AG08396 (cell line): ENCODE measurements at regions not wholly inside any gene's neighbourhood (a gene's known extent, or its start where the extent isn't known, plus 50 kb on each side); places are given as distances from the start of the nearest gene placed in this dataset.
A peak's percentile ranks its signal among the peaks of the same experiment; 100 is the strongest.
"Not testable (repeated sequence)": the region's sequence is repeated elsewhere in the genome, so short reads cannot be mapped to it uniquely, and the experiment has no call there.

Experiments used
- DNase-seq: peaks from one replicate; pipeline ENCODE4 v3.0.0; 2012; ENCODE audit warnings: low spot score, mixed read lengths

DNA sequence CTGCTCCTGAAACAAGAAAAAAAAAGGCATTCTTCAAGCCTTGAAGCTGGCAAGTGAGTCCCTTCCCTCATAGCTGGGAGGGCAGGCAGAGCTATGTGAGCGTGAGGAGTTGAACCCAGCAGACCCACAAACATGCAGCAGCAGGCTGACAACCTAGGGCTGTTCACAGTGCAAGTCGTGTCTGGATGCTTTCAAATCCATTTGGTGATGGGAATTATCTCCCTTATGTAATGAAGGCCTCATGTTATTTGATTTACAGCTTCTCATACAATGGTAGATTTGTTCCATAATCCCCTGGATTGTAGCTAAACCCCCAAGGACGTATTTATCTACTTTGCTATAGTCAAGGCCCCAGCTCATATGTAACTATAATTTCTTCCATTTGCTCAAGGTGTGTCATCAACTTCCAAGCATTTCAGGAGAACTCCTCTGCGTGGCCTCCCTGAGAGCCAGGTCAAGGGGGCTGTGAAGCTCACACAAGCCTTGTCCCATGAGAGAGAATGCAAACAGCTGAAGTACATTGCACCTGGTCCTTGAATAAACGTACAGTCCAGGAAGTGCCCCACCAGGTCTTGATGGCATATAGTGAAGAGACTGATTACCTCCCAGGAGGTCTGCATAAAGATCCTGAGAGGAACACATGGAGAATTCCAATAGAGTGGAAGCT is 124.8 kb upstream of the SLC1A3 start:
- no peak for DNase-seq

DNA sequence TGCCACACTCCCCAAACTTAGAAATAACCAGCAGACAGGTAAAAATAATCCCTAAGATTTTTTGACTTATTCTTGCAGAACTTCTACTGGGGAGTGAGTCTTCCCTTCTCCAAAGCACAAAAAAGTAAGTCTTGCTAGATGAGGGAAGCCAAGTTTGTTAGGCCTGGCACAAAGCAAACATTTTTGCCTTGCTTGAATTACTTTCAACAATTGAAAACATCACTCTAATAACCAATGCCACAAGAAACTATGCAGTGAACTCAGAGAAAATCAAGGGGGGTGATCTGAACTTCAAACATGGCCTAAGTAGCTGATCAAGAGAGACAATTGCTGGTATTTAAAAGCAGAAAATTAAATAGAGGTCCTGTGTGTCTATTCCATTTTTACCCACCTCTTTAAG is 123.6 kb upstream of the SLC1A3 start:
- no peak for DNase-seq

DNA sequence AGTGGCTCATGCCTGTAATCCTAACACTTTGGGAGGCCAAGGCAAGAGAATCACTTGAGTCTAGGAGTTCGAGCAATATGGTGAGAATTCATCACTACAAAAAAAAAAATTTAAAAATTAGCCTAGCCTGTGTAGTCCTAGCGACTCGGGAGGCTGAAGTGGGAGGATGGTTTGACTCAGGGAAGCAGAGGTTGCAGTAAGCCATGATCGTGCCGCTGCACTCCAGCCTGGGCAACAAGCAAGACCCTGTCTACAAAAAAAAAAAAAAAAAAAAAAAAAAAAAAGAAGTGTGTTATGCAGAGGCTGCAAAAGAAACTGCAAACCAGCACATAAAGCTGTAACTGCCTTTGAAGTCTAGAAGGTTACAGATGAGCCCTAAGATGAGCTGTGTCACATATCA is 116.9 kb upstream of the SLC1A3 start:
- no peak for DNase-seq

DNA sequence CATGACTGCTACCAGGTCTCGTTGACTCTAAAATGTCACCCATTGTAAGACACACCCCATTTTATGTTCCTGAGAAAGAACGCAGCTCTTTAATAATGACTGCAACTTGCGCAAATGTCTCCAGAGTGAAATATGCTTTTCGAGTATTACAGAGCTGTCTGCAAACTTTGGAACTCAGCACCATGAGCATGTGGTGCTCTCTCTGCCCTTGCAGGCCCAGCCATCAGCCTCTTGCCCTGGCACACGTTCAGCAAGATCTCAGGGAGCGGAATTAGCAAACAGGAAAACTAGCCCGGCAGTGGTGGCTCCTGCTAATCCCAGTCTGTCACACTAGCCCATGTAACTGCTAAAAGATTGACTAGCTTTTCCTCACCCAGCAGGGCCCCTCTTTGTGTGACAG is 114.5 kb upstream of the SLC1A3 start:
- no peak for DNase-seq

DNA sequence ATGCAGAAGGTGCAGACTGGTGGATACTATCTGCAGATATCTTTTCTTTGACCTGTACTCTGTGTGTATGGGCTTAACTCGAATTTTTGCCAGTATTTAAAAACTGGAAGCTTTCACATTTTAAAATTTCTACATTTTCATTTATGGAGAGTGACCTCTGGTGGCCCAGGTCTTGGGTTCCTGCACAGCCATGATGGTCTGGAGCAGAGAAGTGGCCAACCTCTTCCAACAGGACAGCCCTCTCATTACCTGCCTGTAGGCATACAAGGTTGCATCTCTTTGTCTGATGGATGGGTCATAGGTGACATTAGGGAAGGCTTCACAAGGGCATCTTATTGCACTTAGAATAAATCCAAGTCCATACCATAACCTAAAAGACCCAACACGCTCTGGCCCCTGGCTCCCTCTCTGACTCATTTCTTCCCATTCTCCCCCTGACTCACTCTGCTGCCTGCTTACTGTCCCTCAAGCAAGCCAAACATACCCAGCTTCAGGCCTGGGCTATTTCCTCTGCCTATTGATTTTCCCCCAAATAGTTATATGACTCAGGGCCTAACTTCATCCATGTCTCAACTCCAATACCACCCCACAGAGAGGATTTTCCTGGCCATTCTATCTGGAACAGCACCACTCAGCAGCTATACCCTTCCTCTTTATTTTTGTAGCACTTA is 113.3 kb upstream of the SLC1A3 start:
- no peak for DNase-seq

DNA sequence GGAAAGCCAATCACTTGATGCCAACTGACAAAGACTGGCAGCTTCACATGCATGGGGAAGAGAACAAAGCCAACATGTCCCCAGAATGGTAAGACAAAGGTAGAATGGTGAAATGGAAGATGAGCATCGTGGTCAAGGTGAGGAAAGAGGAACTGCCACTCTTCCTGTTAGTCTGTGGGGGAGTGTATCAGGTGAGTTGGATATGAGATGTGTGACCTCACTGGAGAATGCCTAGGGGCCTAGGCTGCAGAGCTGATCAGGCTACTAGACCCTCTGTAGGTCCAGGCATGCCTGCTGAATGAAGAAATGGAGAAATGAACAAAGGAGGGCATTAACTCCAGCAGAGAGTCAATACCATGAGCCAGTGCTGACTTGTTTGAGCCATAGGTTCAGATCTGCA is 112.4 kb upstream of the SLC1A3 start:
- no peak for DNase-seq

DNA sequence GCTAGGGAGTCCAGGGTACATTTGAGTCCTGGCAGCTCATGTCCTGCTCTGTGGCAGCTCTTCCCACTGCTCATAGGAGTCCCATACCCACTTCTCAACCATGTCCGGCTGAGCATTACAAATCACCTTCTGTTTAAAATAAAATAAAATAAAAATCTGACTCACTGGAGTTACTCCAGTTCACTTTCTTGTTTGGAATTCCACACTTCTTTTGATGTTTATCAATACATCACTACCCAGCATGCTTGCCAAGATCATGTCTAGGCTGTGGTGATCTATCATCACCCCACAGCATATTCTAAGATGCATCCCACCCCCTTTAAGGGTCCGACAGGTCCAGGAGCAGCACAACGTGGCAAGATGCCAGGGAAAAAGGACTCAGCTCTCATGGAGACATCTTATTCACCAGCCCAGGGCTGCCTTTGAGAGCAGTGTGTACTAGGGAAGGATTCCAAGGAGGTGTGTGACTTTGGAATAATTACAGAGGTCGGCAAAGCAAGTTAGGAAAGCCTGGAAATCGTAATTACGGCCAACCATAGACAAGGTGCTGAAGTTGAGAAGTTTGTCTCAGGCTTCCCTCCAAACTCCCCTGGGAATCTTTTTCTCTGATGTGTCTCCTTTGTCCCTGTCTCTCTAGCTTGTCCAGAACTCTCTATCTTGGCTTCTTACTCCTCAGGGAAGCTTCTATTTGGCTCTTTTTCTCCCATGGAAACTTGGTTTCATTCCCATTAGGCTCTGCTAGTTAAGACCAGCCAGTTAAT is 111.4 kb upstream of the SLC1A3 start:
- DNase-seq, result peak; percentile 48

DNA sequence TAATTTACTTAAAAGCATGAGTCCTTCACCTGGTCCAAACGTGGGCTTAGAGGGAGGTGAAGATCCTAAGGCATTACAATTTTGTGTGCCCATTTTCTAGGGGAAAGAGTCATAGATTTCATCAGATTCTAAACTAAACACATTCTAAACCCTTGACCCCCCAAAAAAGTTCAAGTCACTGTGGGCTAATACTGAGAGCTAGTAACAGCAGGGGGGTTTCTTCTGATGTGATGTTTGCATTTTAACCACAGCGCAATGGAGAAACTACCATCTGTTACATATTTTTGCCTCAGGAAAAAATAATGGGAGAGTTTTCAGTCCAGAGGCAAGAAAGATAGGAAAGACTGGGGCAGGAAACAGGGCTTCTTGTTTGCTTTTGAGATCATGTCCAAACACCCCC is 110.8 kb upstream of the SLC1A3 start:
- DNase-seq, result no peak

DNA sequence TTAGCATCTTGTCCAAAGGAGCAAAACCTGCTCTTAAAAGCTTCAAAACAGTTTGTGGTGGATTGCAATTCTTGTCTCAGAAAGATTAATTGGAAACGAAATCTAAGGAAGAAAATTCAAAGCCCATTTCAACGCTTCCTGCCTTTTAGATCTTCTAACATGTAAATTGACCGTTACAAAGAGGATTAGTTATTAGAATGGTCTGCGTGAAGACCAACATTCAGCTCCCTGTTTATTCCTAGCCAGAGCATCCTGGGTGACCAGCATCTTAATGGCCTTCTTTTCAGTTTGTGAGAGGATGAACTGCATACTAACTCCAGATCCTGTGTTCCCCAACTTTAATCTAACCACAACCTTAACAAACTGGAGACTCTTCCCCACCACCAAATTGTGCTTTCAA is 109.9 kb upstream of the SLC1A3 start:
- no peak for DNase-seq

DNA sequence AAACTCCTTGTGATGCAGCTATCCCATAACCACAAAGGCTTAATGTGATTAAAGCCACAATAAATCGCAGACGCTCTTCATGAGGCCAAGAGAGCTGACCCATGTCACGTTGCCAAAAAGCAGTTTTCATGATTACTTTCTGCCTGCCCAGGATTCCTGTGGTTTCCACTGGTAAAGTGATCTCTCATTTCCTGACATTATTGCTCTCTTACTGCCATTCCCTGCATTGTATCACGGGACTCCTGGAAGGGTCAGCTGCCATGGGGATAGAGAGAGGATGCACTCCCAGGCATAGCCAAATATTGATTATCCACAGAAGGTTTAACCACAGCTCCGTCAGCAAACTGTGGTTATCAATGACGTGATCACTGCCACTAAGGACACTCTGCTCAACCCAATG is 103.8 kb upstream of the SLC1A3 start:
- DNase-seq, result peak; percentile 73

DNA sequence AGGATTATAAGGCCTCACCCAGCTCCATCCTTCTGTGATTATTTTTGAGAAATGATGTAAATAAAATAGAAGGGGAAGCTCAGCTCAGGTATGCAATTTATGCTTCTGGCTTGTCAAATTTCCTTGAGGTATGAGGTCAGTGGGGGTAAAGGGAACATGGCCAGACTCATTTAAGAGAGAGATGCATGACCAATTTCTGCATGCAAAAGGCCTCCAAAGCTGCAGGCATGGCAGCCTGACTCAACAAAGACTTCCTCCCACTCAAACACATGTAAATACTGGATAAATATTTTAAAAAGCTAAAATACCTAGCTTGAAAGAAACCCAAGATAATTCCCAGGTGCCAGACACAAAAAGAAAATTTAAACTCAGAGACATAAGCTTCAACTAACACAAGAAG is 101.4 kb upstream of the SLC1A3 start:
- no peak for DNase-seq

DNA sequence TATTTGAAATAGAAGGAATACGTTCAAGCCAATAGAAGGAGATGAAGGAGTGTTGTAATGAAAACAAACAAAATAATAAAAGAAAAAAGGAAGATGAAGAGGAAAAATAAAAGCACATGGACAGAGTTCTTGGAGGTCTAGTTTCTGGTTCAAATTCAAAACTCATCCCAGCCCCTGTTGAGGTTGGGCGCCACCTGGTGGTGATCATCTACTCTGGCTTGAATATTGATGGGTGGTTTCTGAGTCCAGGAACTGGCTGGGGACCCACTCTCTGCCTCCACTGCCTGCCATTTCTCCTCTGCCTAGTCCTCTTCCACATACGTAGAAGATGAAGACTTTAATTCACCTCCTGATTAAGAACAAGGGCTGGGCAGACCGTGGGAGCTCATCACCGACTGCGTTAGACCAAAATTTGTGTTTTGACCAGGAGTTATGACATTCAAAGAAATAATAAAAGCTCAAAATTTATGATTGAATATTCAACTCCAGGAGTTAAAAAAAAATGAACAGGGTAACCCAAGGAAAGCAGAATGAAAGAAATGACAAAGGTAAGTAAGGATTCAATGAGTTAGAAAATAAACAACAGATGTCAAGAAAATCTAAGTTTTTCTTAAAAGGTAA is 99.0 kb upstream of the SLC1A3 start:
- peak; percentile 75 for DNase-seq

DNA sequence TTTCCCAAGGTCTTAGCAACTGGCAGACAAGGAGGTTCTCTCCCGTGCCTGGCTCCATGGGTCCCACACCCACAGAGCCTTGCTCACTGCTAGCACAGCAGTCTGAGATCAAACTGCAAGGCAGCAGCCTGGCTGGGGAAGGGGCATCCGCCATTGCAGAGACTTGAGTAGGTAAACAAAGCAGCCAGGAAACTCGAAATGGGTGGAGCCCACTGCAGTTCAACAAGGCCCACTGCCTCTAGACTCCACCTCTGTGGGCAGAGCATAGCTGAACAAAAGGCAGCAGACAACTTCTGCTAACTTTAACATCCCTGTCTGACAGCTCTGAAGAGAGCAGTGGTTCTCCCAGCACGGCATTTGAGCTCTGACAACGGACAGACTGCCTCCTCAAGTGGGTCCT is 98.1 kb upstream of the SLC1A3 start:
- DNase-seq, result not testable (repeated sequence)

DNA sequence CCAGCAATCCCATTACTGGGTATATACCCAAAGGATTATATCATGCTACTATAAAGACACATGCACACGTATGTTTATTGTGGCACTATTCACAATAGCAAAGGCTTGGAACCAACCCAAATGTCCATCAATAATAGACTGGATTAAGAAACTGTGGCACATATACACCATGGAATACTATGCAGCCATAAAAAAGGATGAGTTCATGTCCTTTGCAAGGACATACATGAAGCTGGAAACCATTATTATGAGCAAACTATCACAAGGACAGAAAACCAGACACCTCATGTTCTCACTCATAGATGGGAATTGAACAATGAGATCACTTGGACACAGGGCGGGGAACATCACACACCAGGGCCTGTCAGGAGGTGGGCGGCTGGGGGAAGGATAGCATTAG is 92.8 kb upstream of the SLC1A3 start:
- DNase-seq, result not testable (repeated sequence)

DNA sequence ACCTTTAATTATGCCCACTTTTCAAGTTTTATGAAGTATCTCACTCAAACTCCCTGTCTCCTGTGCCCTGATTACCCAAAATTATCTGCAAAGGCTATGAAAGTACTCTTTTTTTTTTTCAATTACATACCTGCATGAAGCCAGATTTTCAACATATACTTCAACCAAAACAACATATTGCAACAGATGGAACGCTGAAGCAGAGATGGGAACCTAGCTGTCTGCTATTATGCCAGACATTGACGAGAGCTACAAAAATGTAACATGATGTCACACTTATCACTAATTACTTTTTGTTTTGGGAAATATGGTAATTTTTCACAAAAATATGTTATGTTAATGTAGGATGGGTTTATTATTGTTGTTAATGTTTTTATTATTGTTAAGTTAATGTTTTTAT is 86.5 kb upstream of the SLC1A3 start:
- DNase-seq, result no peak

DNA sequence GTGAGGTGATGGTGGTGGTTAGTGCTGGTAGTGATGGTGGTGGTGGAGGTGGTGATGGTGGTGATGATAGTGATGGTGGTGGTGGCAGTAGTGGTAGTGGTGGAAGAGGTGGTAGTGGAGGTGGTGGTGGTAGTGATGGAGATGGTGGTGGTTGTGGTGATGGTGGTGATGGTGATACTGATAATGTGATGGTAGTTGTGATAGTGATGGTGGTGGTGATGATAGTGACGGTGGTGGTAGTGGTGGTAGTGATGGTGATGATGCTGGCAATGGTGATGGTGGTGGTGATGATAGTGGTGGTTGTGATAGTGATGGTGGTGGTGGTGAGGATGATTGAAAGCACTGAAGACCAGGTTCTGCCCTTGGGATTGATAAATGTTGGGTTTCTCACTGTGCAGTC is 85.2 kb upstream of the SLC1A3 start:
- no peak for DNase-seq

DNA sequence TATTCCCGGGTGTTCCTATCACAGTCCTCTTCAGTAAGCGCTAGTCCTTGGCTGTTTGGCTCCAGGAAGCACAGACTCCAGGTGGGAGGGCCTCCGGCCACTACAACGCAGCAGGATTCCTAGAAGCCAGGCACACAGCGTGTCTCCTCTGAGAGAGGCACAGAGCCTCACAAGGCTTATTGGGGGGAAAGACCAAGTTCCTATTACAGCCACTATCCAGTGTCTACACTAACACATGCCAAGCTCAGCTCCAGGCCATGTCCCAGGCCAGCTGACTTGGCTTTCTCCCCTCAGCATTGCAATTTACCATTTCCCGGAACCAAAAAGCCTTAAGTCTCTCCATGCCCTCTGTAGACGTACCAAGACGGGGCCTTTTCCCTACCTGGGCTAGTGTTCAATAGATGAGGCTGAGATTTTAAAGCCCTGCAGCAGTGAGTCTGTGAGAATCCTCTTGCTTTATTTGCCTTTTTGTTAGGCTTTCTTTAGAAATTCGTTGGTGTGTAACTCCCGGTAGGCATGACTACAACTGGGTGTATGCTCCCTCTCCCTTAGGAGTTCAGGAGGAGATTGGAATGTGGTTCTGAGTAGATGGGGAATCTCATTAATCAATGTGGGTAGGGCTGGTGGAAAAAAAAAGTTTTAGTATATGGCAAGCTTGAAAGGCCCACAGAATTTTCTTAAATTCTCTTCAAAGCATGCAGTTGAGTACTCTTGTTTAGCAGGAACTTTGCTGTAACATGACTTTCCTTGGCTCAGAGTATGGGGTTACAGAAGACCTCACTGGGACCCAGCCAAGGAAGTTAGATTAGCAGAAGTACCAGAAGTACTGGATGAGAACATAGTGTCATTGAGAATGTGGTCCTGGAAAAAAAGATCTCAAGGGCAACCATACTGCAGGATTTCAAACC is 84.3 kb upstream of the SLC1A3 start:
- DNase-seq, result no peak

DNA sequence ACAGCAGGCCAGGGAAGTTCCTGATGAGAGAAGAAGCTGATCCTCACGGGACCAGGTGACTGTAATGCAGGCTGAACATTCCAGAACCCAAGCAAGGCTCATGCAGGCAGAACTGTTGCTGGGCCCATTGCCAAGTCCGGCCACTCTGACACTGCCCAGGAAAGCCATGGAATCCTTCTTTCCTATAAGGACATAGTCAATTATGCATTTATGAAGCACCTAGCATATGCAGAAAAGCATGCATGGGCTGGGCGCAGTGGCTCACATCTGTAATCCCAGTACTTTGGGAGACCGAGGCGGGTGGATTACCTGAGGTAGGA is 83.7 kb upstream of the SLC1A3 start:
- DNase-seq, result no peak

DNA sequence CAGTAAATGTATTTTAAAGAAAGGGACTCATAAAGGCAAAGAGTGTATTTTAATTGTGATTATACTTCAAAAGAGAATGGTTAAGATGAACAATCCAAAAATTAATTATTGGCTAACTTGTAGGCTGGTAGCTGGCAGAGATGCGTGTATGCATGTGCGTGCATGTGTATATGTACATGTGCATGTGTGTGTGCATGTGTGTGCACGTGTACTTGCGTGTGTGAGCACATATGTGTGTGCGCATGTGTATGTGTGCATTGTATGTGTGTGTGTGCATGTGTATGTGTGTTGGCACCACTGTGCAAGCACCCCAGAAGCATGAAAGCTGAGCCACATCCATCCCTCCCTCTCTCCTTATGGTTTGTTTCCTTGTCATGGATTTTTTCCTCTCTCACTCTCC is 83.0 kb upstream of the SLC1A3 start:
- DNase-seq, result no peak

DNA sequence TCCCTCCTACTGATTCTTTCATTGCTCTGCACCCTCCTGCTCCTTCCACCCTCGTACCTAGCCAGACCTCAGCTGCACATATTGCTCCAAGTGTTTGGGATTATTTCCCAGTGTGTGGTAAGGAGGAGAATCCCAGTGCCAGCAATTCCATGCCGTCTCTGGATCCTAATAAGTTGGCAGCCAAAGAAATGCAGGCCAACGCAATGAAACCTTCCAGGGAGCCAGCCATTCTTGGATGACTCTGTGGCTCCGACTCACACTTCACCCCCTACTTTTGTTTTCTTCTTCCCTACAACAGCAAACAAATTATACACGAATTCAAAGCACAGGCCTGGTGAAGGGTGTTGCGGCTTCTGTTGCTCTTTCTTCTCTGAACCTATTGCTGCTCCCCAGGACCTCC is 82.5 kb upstream of the SLC1A3 start:
- no peak for DNase-seq

DNA sequence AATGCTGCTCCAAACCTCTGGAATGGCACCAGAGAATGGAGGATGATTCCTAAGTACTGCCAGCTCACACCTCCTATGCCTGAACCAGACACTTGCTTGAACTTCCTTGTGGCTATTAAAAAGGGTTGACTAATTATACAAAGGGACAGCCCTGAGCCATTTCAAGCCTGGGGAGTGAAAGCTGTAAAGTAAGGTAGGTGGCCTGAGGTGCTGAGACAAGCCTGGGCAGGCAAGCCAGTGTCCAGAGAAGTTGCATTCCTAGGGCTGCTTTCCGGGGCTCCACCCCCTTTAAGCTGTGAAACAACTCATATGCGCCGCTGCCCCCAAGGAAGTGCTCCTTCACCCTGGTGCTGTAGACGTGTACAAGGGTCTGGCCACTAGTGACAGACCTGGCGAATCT is 79.9 kb upstream of the SLC1A3 start:
- DNase-seq, result no peak

DNA sequence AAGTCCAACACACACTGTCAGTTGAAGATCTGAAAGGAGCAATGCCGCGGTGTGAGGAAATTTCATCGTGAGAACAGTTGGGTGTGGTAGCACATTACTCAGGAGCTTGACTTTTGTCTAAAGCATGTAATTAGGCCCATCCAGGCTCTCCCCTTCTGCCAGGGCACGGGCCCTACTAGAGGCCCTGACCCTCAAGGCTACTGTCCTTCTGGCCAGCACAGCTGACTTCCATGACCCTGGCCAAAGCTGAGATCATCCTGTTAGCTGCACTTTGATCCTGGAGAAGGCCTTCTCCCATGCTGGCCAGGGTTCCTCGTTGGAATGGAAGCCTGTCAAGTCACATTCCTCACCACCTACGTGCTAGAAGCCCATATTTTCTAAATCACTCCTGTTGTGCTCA is 77.8 kb upstream of the SLC1A3 start:
- no peak for DNase-seq
